Caco-2 (cell line): ENCODE measurements at regions not wholly inside any gene's neighbourhood (a gene's known extent, or its start where the extent isn't known, plus 50 kb on each side); places are given as distances from the start of the nearest gene placed in this dataset.

ENCODE experiments used
- BruUV-seq: library from RNA; stranded (reverse); fragments of 400-500 nt; replicated peaks from 2 replicates; lab custom pipeline; 2021; lab: Mats Ljungman, UMichigan
- CTCF ChIA-PET: fragments of 300-600 bp; sonication (Branson Sonifier 250); formaldehyde crosslinking; loops from one replicate; lab custom pipeline; 2022; ENCODE audit warnings: antibody characterized with exemption; lab: Charles Lee
- POLR2A ChIA-PET: fragments of 300-600 bp; sonication (Branson Sonifier 250); formaldehyde crosslinking; loops from one replicate; lab custom pipeline; 2022; ENCODE audit warnings: antibody characterized with exemption; lab: Charles Lee
- DNase-seq, 2 experiments: peaks; one replicate each; pipeline versions ENCODE4 v3.0.0 to v3.0.0-alpha.2; 2020 to 2022
- H3K27me3 ChIP-seq: replicated peaks from 2 replicates; pipeline ENCODE4 v1.6.0; 2011; ENCODE audit warnings: low read length; ENCODE audit not compliant: control insufficient read depth, insufficient read depth
- H3K36me3 ChIP-seq: 2 replicates; pipeline ENCODE4 v1.5.1; 2011; ENCODE audit warnings: low read length; ENCODE audit not compliant: control insufficient read depth, insufficient read depth
- H3K4me1 ChIP-seq: fragments of 250-450 bp; sonication (Bioruptor Pico); 2 replicates; pipeline ENCODE4 v1.5.1; 2020; ENCODE audit warnings: mild to moderate bottlenecking
- H3K4me3 ChIP-seq: 2 replicates; pipeline ENCODE4 v1.5.1; 2011; ENCODE audit warnings: low read depth, mild to moderate bottlenecking, control low read depth, low read length
- H3K9me3 ChIP-seq: fragments of 250-450 bp; sonication (Bioruptor Pico); 2 replicates; pipeline ENCODE4 v1.5.1; 2020; ENCODE audit warnings: mild to moderate bottlenecking, moderate library complexity
- H3K27ac Mint-ChIP-seq: one replicate; pipeline ENCODE4 v1.8.0; 2022; ENCODE audit warnings: mixed read lengths; ENCODE audit not compliant: unreplicated experiment
- H3K27me3 Mint-ChIP-seq: one replicate; pipeline ENCODE4 v1.8.0; 2022; ENCODE audit warnings: mixed read lengths; ENCODE audit not compliant: insufficient read depth, unreplicated experiment
- H3K36me3 Mint-ChIP-seq: one replicate; pipeline ENCODE4 v1.8.0; 2022; ENCODE audit warnings: mild to moderate bottlenecking, mixed read lengths; ENCODE audit not compliant: insufficient read depth, unreplicated experiment
- H3K4me1 Mint-ChIP-seq: one replicate; pipeline ENCODE4 v1.8.0; 2022; ENCODE audit warnings: low read depth, mixed read lengths; ENCODE audit not compliant: unreplicated experiment
- H3K4me3 Mint-ChIP-seq: one replicate; pipeline ENCODE4 v1.8.0; 2022; ENCODE audit warnings: mild to moderate bottlenecking, moderate library complexity, mixed read lengths; ENCODE audit not compliant: unreplicated experiment
- H3K9me3 Mint-ChIP-seq: one replicate; pipeline ENCODE4 v1.8.0; 2022; ENCODE audit warnings: mixed read lengths; ENCODE audit not compliant: unreplicated experiment
- intact Hi-C: fragments of 100-400 bp; cut with micrococcal nuclease; formaldehyde crosslinking; loops from one replicate; pipeline ENCODE4 v1.10.0; 2022; ENCODE audit not compliant: unreplicated experiment
- TF ChIP-seq, protein P1 (sequence below), 2 experiments: fragments of 200-600 bp in 1 of 2; IDR thresholded peaks; 1 replicate in 1 of 2; 2 replicates in 1 of 2; pipeline versions ENCODE4 v1.5.1 to v1.8.0; 2011 to 2022; ENCODE audit warnings: antibody characterized with exemption in 1 of 2, control low read depth in 1 of 2, inconsistent platforms in 1 of 2, low read depth in 1 of 2, low read length in 1 of 2, mild to moderate bottlenecking in 1 of 2, moderate library complexity in 1 of 2; ENCODE audit not compliant: insufficient read depth in 1 of 2, severe bottlenecking in 1 of 2, unreplicated experiment in 1 of 2

DNA sequence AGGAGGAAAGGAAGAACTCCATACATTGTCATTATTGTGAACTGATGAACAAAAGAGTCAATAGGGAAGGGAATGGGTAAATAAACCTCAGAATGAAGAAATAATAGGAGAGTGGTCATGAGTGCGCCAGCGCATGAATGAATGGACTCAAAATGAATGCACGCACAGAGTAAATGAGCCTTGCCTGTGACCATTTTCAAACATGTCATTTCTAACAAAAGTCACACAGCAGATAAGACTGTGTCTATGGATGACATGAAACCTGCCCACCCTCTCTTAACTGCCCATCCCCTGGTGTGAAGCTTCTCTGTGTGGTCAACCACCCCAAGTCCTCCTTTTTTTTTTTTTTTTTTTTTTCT, 121.1 kb upstream of the TEX51 start:
- Histone ChIP-seq H3K9me3 (no peaks in the 10 kb centered on the region), H3K4me1 (no peaks in the 10 kb centered on the region), H3K36me3 (no peaks in the 10 kb centered on the region), H3K27me3 (peaks cover 4% of the 10 kb centered on the region; the same call in 1 of the 2 replicates), H3K4me3 (no peak overlapping the region)
- Mint-ChIP-seq H3K4me1 (peaks cover 6% of the 10 kb centered on the region), H3K36me3 (no peaks in the 10 kb centered on the region), H3K9me3 (no peaks in the 10 kb centered on the region), H3K4me3 (peak overlapping the region; percentile 88), H3K27ac (peak overlapping the region; percentile 29), H3K27me3 (peaks cover 28% of the 10 kb centered on the region)
- intact Hi-C loops = loop anchor here (1.0 to 5.0 kb wide), 8 partner anchors 143 to 1967 kb away; no protein-coding TSS in a partner anchor
- BruUV-seq = no TSS peak
- CTCF ChIA-PET = no interaction called here
- no peak for DNase-seq
- POLR2A ChIA-PET = no interaction called here
- TF ChIP-seq, protein P1, sequence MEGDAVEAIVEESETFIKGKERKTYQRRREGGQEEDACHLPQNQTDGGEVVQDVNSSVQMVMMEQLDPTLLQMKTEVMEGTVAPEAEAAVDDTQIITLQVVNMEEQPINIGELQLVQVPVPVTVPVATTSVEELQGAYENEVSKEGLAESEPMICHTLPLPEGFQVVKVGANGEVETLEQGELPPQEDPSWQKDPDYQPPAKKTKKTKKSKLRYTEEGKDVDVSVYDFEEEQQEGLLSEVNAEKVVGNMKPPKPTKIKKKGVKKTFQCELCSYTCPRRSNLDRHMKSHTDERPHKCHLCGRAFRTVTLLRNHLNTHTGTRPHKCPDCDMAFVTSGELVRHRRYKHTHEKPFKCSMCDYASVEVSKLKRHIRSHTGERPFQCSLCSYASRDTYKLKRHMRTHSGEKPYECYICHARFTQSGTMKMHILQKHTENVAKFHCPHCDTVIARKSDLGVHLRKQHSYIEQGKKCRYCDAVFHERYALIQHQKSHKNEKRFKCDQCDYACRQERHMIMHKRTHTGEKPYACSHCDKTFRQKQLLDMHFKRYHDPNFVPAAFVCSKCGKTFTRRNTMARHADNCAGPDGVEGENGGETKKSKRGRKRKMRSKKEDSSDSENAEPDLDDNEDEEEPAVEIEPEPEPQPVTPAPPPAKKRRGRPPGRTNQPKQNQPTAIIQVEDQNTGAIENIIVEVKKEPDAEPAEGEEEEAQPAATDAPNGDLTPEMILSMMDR (IDR thresholded peaks at IDR 0.05; ENCODE audit: insufficient read depth in 1 of 2, low read depth in 1 of 2, low read length in 1 of 2, severe bottlenecking in 1 of 2, unreplicated experiment in 1 of 2) = no peak

DNA sequence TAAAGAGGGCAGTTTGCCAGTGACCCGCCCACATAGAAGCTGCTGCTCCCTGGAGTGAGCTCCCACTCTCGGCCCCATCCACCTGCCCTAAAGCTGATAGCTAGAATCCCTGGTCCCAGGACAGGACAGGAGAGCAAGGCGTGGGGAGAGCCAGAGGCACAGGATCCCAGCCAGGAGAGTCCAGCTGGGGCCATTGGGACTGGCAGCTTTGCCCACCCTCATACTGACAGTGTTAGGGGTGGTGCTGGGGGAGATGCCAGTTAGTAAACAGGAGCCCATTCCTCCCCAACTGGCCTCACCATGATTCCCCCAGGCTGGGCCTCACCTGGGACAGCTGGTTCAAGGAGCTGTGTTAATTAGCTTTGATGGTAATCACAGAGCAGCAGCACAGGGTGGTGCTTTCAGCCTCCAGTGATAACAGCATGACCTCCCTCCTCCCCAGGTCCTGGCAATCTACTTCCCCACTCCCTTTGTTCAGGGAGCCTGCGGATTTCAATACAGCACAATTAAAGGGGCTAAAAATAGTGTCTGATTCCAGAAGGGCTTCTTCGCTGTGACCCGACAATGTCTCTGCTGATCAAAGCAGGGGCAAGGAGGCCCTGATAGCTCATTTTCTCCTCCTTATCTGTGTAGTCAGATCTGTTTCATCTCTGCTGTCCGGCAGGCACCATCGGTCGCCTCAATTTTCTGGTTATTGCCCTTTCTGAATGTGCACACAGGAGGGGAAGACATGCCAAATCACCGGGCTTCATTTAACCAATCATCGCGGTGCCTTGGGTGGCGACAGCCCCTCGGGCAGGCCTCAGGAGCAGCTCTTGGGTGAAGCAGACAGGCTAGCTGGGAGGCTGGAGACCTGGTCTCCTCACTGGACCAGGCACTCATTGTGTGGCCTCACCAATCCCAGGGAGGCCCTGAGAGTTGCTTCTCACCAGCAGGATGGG, 119.9 kb upstream of the TEX51 start:
- Histone ChIP-seq H3K27me3 (peaks cover 4% of the 10 kb centered on the region; the same call in 1 of the 2 replicates), H3K4me1 (no peaks in the 10 kb centered on the region), H3K36me3 (no peaks in the 10 kb centered on the region), H3K4me3 (no peak overlapping the region), H3K9me3 (no peaks in the 10 kb centered on the region)
- intact Hi-C loops = loop anchor here (5.0 kb wide), 1 partner anchor 193 kb away; no protein-coding TSS in a partner anchor
- no peak for DNase-seq
- ChIA-PET CTCF (interaction anchor here (0.7 to 1.3 kb wide), 3 partner anchors 193 to 274 kb away, joined by 3 to 6 read pairs (median 5); no protein-coding TSS in a partner anchor), POLR2A (no interaction called here)
- TF ChIP-seq, protein P1 (IDR thresholded peaks at IDR 0.05; ENCODE audit: insufficient read depth in 1 of 2, low read depth in 1 of 2, low read length in 1 of 2, severe bottlenecking in 1 of 2, unreplicated experiment in 1 of 2) = no peak
- no peak overlapping the region for H3K4me3 Mint-ChIP-seq
- no TSS peak for BruUV-seq
- no peak overlapping the region for H3K27ac Mint-ChIP-seq
- H3K27me3 Mint-ChIP-seq = peaks cover 36% of the 10 kb centered on the region
- H3K4me1 Mint-ChIP-seq = peaks cover 6% of the 10 kb centered on the region
- H3K9me3 Mint-ChIP-seq = no peaks in the 10 kb centered on the region
- no peaks in the 10 kb centered on the region for H3K36me3 Mint-ChIP-seq

DNA sequence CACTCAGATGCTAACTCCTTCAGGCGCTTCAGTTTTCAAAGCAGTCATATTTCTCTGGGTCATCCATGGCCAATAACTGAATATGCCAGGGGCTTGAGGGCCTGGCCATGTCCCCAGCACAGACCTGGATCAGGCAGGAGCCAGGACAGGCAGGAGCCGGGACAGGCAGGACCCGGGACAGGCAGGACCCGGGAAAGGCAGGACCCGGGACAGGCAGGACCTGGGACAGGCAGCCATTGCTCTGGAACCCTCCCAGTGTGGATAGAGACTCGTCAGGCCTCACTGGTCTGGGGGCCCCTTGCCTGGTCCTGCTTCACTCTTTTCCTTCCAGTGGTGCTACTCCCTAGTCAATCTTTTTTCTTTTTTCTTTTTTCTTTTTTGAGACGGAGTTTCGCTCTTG, 117.5 kb upstream of the TEX51 start:
- TF ChIP-seq, protein P1 (IDR thresholded peaks at IDR 0.05; ENCODE audit: insufficient read depth in 1 of 2, low read depth in 1 of 2, low read length in 1 of 2, severe bottlenecking in 1 of 2, unreplicated experiment in 1 of 2) = no peak
- Histone ChIP-seq H3K4me1 (no peaks in the 10 kb centered on the region), H3K27me3 (peaks cover under 1% of the 10 kb centered on the region; the same call in 1 of the 2 replicates), H3K4me3 (no peak overlapping the region), H3K9me3 (no peaks in the 10 kb centered on the region), H3K36me3 (no peaks in the 10 kb centered on the region)
- Mint-ChIP-seq H3K4me1 (peaks cover 6% of the 10 kb centered on the region), H3K27me3 (peaks cover 21% of the 10 kb centered on the region), H3K27ac (no peak overlapping the region), H3K9me3 (no peaks in the 10 kb centered on the region), H3K4me3 (no peak overlapping the region), H3K36me3 (no peaks in the 10 kb centered on the region)
- ChIA-PET CTCF (no interaction called here), POLR2A (no interaction called here)
- no peak for DNase-seq
- intact Hi-C loops = no loop called here
- BruUV-seq = no TSS peak
